ENCODE measurements at regions not wholly inside any gene's neighbourhood (a gene's known extent, or its start where the extent isn't known, plus 50 kb on each side); places are given as distances from the start of the nearest gene placed in this dataset.

GRCh38 chr18:21162786-21163185, 51.2 kb upstream of the ROCK1 start:
- no peak for DNase-seq

GRCh38 chr18:21163647-21164547, 52.3 kb upstream of the ROCK1 start:
- no peak for DNase-seq

GRCh38 chr18:21164548-21165095, 53.0 kb upstream of the ROCK1 start:
- no peak for DNase-seq

- peak; percentile 35 to 76 for DNase-seq
Measured at GRCh38 chr18:21167641-21168377, 56.2 kb upstream of the ROCK1 start.

- DNase-seq, result no peak
Measured at GRCh38 chr18:21168880-21169279, 57.3 kb upstream of the ROCK1 start.

GRCh38 chr18:21177822-21178221, 64.2 kb upstream of the GREB1L start:
- no peak for DNase-seq

- DNase-seq, result peak; percentile 41 to 69
Measured at GRCh38 chr18:21179590-21180220, 62.3 kb upstream of the GREB1L start.

GRCh38 chr18:21180588-21180987, 61.4 kb upstream of the GREB1L start:
- DNase-seq, result no peak

GRCh38 chr18:21181766-21182165, 60.3 kb upstream of the GREB1L start:
- DNase-seq, result no peak

- DNase-seq, result no peak
Measured at GRCh38 chr18:21183670-21184069, 58.4 kb upstream of the GREB1L start.

GRCh38 chr18:21184396-21184996, 57.5 kb upstream of the GREB1L start:
- DNase-seq, result no peak

GRCh38 chr18:21187886-21188285, 54.1 kb upstream of the GREB1L start:
- DNase-seq, result no peak

- peak; percentile 11 to 65 for DNase-seq
Measured at GRCh38 chr18:21191596-21192307, 50.3 kb upstream of the GREB1L start.

Data from NCI-H524 (cell line).